ENCODE measurements at regions not wholly inside any gene's neighbourhood (a gene's known extent, or its start where the extent isn't known, plus 50 kb on each side); places are given as distances from the start of the nearest gene placed in this dataset.

DNA sequence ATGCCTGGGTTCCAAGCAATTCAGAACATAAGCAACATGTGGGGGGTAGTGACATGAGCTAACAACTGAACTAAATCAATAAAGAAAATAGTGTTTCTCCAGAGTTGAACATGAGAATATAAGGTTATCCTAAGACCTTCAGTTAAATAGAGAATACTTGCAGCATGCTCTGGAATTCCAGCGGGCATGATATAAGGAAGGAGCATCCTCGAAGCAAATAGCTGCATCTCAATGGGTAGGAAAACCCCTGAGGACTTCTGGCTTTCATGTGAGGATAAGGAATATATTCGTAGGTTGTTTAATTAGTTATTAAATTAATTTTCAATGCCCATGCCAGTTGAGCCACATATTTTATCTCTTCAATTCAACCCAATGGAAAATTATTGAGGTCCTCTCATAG, 631.2 kb upstream of the EPHA7 start:
- intact Hi-C loops (cut with DNase I), result no loop called here
- H3K27ac ChIP-seq, result no peak overlapping the region
- H3K4me3 ChIP-seq, result no peak overlapping the region
- no peaks in the 10 kb centered on the region for H3K27me3 ChIP-seq (ENCODE audit: insufficient read depth in 3 of 3, low read length in 2 of 3)
- H3K9me3 ChIP-seq, result no peaks in the 10 kb centered on the region
- DNase-seq (no peak), ATAC-seq (no peak)
- TF ChIP-seq, protein P1, sequence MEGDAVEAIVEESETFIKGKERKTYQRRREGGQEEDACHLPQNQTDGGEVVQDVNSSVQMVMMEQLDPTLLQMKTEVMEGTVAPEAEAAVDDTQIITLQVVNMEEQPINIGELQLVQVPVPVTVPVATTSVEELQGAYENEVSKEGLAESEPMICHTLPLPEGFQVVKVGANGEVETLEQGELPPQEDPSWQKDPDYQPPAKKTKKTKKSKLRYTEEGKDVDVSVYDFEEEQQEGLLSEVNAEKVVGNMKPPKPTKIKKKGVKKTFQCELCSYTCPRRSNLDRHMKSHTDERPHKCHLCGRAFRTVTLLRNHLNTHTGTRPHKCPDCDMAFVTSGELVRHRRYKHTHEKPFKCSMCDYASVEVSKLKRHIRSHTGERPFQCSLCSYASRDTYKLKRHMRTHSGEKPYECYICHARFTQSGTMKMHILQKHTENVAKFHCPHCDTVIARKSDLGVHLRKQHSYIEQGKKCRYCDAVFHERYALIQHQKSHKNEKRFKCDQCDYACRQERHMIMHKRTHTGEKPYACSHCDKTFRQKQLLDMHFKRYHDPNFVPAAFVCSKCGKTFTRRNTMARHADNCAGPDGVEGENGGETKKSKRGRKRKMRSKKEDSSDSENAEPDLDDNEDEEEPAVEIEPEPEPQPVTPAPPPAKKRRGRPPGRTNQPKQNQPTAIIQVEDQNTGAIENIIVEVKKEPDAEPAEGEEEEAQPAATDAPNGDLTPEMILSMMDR (IDR thresholded peaks at IDR 0.05), result no peak
- H3K4me1 ChIP-seq, result no peaks in the 10 kb centered on the region
- WGBS, 3 donors, result 84 to 92% (median 84%) methylated on average over 3 of the region's 3 CpGs
- H3K36me3 ChIP-seq (ENCODE audit: insufficient read depth in 1 of 2, low read depth in 1 of 2), result no peaks in the 10 kb centered on the region

DNA sequence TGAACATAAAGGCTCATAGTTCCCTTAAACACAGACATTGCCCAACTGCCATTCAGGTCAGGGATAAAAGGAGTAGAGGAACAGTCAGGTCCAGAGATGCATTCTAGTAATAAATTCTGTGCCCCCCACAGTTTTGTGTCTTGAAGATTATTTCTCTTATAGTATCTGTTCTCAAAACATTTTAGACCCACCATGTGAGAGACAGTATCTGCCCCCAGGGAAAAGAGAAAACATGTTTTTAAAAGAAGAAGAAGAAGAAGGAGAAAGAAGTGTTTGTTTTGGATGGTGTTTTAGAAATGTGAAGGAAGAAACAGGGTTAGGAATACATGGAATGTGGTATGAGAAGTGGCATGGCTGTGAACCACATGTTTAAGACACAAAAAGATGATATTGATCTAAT, 629.6 kb upstream of the EPHA7 start:
- DNase-seq (no peak), ATAC-seq (no peak)
- Histone ChIP-seq H3K27me3 (ENCODE audit: insufficient read depth in 3 of 3, low read length in 2 of 3) (no peaks in the 10 kb centered on the region), H3K9me3 (no peaks in the 10 kb centered on the region), H3K4me3 (no peak overlapping the region), H3K27ac (no peak overlapping the region), H3K36me3 (ENCODE audit: insufficient read depth in 1 of 2, low read depth in 1 of 2) (no peaks in the 10 kb centered on the region), H3K4me1 (no peaks in the 10 kb centered on the region)
- TF ChIP-seq, protein P1 (IDR thresholded peaks at IDR 0.05), result no peak
- intact Hi-C loops (cut with DNase I), result no loop called here

GRCh38 chr6:94045099-94045829, 625.9 kb upstream of the EPHA7 start:
- Histone ChIP-seq H3K27me3 (ENCODE audit: insufficient read depth in 3 of 3, low read length in 2 of 3) (no peaks in the 10 kb centered on the region), H3K9me3 (no peaks in the 10 kb centered on the region), H3K27ac (no peak overlapping the region), H3K4me3 (no peak overlapping the region), H3K4me1 (no peaks in the 10 kb centered on the region), H3K36me3 (ENCODE audit: insufficient read depth in 1 of 2, low read depth in 1 of 2) (no peaks in the 10 kb centered on the region)
- 75 to 76% (median 75%) methylated on average over 12 of the region's 12 CpGs for WGBS, 3 donors
- ATAC-seq (no peak), DNase-seq (no peak)
- intact Hi-C loops (cut with DNase I), result no loop called here
- TF ChIP-seq, protein P1 (IDR thresholded peaks at IDR 0.05), result no peak

DNA sequence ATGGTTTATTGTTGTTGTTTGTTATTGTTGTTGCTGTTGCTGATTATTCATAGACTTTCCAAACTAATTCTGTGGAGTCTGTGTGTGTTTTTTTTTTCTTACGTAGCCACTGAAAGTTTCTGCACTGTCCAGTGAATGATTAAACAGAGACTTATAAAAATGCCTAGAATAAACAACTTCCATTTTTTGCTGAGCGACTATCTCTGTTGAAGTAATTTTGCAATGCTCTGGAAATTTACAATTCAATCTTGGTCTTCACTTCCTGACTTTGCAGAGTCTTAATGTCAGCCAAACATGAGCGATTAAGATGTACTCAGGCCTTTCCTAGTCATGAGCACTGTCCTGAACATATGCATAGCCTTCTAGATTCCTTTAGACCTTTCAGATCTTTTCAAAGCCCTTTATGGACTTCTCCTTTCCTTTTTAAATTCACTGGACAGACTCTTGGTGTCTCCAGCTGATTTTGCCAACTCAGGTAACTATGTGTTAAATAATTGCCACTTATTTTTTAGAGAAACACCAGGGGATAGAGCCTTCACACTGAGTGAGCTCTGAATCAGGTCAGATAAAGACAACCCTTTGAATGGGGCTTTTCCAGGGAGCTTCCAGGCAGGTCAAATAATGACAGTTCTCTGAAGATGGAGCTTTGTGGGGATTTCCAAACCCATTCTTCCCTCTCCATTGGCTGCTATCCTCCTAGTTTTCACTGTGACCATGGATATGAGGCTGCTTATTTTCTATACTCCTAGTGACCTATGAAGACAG, 622.8 kb upstream of the EPHA7 start:
- WGBS, 3 donors, result 75 to 91% (median 84%) methylated on average over 3 of the region's 3 CpGs
- ATAC-seq (no peak), DNase-seq (no peak)
- TF ChIP-seq, protein P1 (IDR thresholded peaks at IDR 0.05), result no peak
- Histone ChIP-seq H3K9me3 (no peaks in the 10 kb centered on the region), H3K4me3 (no peak overlapping the region), H3K36me3 (ENCODE audit: insufficient read depth in 1 of 2, low read depth in 1 of 2) (no peaks in the 10 kb centered on the region), H3K27ac (no peak overlapping the region), H3K4me1 (no peaks in the 10 kb centered on the region), H3K27me3 (ENCODE audit: insufficient read depth in 3 of 3, low read length in 2 of 3) (no peaks in the 10 kb centered on the region)
- intact Hi-C loops (cut with DNase I), result no loop called here

Data from psoas muscle (tissue), 7 donors.